ENCODE measurements at regions not wholly inside any gene's neighbourhood (a gene's known extent, or its start where the extent isn't known, plus 50 kb on each side); places are given as distances from the start of the nearest gene placed in this dataset.

DNA sequence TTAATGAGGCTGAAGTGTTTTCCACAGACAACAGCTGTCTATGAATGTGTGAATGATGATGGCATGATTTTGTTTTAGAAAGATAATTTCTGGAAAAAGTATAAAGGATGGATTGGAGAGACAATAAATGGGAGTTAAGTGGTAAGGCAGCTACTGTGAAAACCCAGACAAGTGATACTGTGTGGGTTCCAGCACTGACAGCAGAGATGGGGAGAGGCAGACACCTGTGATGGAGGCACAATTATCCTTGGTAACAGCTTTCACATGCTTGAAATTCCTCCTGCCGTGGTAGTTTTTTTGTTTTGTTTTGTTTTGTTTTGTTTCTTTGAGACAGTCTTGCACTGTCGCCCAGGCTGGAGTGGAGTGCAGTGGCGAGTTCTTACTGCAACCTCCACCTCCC is 189.3 kb downstream of the DEPDC1B start:
- Mint-ChIP-seq H3K27ac (no peak overlapping the region), H3K4me1 (ENCODE audit: low read depth) (no peaks in the 10 kb centered on the region), H3K27me3 (ENCODE audit: low read depth) (no peaks in the 10 kb centered on the region), H3K9me3 (no peaks in the 10 kb centered on the region), H3K36me3 (ENCODE audit: low read depth) (no peaks in the 10 kb centered on the region), H3K4me3 (no peak overlapping the region)
- DNase-seq = no peak
- intact Hi-C loops (cut with micrococcal nuclease) = no loop called here
- CTCF ChIA-PET = interaction anchor here (0.9 kb wide), 1 partner anchor 700 kb away, joined by 3 read pairs; no protein-coding TSS in a partner anchor

DNA sequence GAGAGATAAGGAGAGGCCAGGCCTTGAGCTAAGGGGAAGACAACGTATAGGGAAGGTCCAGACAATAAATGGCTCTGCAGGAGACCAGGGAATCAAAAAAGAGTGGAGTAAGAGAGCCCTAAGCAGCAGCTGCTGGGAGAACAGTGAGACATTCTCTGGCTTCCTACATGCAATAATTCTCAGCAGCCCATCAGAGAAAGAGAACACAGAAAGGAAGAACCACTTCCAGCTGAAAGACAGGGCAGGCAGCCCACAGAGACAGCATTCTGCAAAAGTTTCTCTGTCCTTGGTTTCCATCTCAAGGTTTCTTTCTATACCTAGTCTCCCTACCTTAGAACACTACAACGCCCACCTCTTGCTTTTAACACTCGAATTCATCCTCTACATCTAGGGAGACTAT is 189.9 kb downstream of the DEPDC1B start:
- CTCF ChIA-PET = interaction anchor here (0.9 kb wide), 1 partner anchor 700 kb away, joined by 3 read pairs; no protein-coding TSS in a partner anchor
- intact Hi-C loops (cut with micrococcal nuclease) = no loop called here
- no peaks in the 10 kb centered on the region for H3K4me1 Mint-ChIP-seq (ENCODE audit: low read depth)

DNA sequence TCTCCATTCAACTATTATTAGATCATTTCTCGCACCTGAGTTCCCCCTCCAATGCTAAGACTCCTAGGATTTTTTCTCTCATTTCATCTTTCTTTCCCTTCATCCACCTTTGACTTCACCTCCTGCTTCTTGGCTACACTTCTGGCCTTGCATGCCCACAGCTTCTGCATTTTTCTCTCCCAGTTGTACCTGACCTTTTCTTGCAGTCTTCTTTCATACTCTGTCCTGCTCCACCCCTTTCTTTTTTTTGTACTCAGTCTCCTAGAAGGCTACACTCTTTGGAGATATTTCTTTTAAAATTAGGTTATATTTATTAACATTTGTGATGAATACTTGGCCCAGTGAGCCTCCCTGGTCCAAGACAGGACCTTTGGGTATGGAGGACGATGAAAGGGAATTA is 190.4 kb downstream of the DEPDC1B start:
- no peaks in the 10 kb centered on the region for H3K4me1 Mint-ChIP-seq (ENCODE audit: low read depth)
- intact Hi-C loops (cut with micrococcal nuclease) = no loop called here
- DNase-seq = no peak
- H3K9me3 Mint-ChIP-seq = no peaks in the 10 kb centered on the region
- CTCF ChIA-PET = no interaction called here
- no peaks in the 10 kb centered on the region for H3K27me3 Mint-ChIP-seq (ENCODE audit: low read depth)
- H3K36me3 Mint-ChIP-seq (ENCODE audit: low read depth) = no peaks in the 10 kb centered on the region
- no peak overlapping the region for H3K27ac Mint-ChIP-seq
- no peak overlapping the region for H3K4me3 Mint-ChIP-seq

More for the DNA sequence above, 189.9 kb downstream of the DEPDC1B start:
- DNase-seq = no peak
- no peaks in the 10 kb centered on the region for H3K9me3 Mint-ChIP-seq
- no peaks in the 10 kb centered on the region for H3K36me3 Mint-ChIP-seq (ENCODE audit: low read depth)
- no peak overlapping the region for H3K4me3 Mint-ChIP-seq
- H3K27ac Mint-ChIP-seq = no peak overlapping the region
- H3K27me3 Mint-ChIP-seq (ENCODE audit: low read depth) = no peaks in the 10 kb centered on the region

DNA sequence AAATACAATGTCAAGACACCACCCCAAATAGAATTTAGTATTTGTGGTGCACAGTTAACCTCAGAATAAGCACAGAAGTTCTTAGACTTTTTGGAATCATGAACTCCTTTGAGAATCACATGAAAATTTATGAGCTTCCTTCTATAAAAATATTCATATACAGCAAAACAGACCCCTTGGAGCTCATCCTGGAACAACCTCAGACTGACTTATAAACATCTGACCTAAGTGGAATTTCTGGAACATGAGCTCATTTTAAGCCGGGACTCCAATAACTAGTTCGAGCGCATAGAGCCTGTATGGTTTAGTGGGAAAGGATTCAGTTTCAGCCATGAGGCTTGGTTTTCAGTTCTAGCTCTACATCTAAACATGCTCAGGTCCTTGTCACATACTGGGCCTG is 192.3 kb downstream of the DEPDC1B start:
- Mint-ChIP-seq H3K4me1 (ENCODE audit: low read depth) (no peaks in the 10 kb centered on the region), H3K36me3 (ENCODE audit: low read depth) (no peaks in the 10 kb centered on the region), H3K27ac (no peak overlapping the region), H3K27me3 (ENCODE audit: low read depth) (no peaks in the 10 kb centered on the region), H3K4me3 (no peak overlapping the region), H3K9me3 (no peaks in the 10 kb centered on the region)
- CTCF ChIA-PET = no interaction called here
- intact Hi-C loops (cut with micrococcal nuclease) = no loop called here
- no peak for DNase-seq

DNA sequence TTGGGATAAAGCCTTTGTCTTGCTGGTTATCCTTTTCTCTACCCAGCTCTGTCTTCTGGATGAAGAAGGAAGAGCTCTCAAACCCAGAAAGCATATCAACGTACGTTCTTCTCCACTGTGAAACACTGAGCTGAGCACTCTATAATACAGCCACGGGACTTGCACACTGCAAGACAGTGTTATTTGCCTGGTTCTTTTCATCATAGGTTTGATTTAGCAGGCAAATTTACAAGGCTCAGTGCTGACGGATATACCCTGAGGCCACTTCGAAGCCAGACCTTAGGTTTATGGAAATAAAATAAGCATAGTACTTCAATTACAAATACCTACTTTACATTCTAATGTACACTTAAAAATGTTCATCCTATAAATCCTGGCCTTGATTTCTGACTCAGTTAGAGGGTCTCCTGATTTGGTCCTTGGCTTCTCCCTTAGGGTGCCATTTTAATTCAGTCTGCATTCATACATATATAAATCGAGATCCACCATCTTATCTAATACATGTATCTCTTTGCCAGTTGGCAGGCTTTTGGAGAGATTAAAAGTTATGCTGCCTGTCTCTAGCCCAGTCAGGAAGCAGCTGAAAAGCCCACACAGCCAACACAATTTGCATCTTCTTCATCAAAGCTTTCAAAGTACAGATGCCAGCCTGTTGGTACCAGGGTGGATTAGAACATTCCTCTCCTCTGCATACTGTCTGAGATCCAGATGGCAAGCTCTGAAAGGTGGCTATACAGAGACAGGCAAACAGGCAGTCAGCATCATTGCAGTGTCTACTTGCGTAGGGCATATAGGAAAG is 194.4 kb downstream of the DEPDC1B start:
- Mint-ChIP-seq H3K27me3 (ENCODE audit: low read depth) (no peaks in the 10 kb centered on the region), H3K36me3 (ENCODE audit: low read depth) (no peaks in the 10 kb centered on the region), H3K4me3 (no peak overlapping the region), H3K9me3 (no peaks in the 10 kb centered on the region), H3K27ac (no peak overlapping the region), H3K4me1 (ENCODE audit: low read depth) (no peaks in the 10 kb centered on the region)
- DNase-seq = no peak
- intact Hi-C loops (cut with micrococcal nuclease) = no loop called here
- CTCF ChIA-PET = no interaction called here

DNA sequence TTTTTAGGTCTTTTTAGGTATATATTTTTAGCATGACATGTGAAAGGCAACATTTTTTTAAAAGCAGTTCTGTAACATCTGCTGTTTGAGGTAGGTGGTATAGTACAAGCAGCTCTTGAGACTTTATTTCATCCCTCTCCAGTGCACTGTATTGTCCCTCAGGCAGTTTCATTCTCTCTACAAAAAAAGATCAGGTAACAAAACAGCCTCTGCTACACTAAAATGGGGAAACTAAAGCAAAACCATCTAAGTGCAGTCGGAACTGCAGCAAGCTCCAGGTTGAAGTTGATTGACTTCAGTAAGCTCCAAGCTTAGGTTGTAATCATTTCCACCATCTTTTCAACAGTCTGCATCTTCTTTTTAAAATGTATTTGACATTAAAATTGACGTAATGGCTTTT is 195.6 kb downstream of the DEPDC1B start:
- no peaks in the 10 kb centered on the region for H3K9me3 Mint-ChIP-seq
- CTCF ChIA-PET = no interaction called here
- no peak for DNase-seq
- no peaks in the 10 kb centered on the region for H3K27me3 Mint-ChIP-seq (ENCODE audit: low read depth)
- no peak overlapping the region for H3K4me3 Mint-ChIP-seq
- intact Hi-C loops (cut with micrococcal nuclease) = no loop called here
- H3K4me1 Mint-ChIP-seq (ENCODE audit: low read depth) = no peaks in the 10 kb centered on the region
- H3K36me3 Mint-ChIP-seq (ENCODE audit: low read depth) = no peaks in the 10 kb centered on the region
- no peak overlapping the region for H3K27ac Mint-ChIP-seq

DNA sequence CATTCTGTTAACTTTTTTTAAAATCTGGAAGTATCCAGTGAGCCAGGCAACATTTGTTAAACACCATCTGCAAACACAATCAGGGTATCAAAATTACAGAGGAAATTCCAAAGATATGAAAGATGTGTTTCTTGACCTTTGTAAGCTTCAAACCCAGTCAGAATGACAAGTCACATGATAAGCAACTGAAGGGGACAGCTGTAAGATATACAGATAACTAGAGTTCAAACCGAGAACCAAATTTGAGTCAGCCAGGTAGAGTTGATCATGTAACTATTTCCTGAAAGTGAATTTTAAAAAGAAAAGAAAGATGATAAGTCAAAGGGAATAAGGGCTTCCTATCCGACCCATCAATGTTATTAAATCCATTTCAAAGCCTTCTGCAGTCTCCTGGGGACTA is 196.2 kb downstream of the DEPDC1B start:
- intact Hi-C loops (cut with micrococcal nuclease) = no loop called here
- H3K36me3 Mint-ChIP-seq (ENCODE audit: low read depth) = no peaks in the 10 kb centered on the region
- DNase-seq = no peak
- no peak overlapping the region for H3K4me3 Mint-ChIP-seq
- no peaks in the 10 kb centered on the region for H3K27me3 Mint-ChIP-seq (ENCODE audit: low read depth)
- H3K4me1 Mint-ChIP-seq (ENCODE audit: low read depth) = no peaks in the 10 kb centered on the region
- CTCF ChIA-PET = interaction anchor here (0.7 kb wide), 1 partner anchor 1096 kb away, joined by 3 read pairs; no protein-coding TSS in a partner anchor
- no peak overlapping the region for H3K27ac Mint-ChIP-seq
- H3K9me3 Mint-ChIP-seq = no peaks in the 10 kb centered on the region

DNA sequence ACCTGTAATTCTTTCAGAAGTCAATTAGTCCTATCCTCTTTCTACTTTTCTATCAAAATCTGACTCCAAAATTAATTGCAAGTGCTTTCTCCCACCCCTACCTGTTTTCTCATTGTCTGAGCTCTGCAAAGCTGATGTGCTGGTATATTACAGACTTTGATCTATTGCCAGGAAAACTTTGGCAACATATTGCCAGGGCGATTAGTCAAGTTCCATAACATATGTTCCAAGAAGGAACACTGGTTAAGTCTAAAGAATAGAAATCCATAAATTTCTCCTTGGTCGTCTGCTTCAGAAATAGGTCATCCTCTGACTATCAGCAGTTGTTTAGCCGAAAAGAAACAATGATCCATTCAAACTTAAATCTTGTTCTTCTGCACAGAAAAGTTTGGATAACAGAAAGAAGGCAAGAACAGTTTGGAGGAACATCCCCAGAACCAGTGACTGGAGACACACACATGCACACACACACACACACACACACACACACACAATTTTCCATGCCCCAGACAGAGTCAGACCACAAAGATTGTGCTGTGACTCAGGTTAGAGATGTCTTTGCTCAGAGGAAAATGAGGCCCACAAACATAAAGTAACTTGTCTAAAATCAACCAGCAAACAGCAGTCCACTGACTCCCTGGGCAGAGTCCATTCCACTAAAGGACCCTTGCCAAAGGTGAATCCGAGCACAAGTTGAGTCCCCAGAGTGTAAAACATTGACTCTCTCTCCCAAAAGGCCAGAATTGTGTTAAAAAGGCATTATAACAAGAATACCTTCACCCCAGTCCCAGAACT is 202.1 kb downstream of the DEPDC1B start:
- Mint-ChIP-seq H3K9me3 (no peaks in the 10 kb centered on the region), H3K36me3 (ENCODE audit: low read depth) (no peaks in the 10 kb centered on the region), H3K4me1 (ENCODE audit: low read depth) (no peaks in the 10 kb centered on the region), H3K27me3 (ENCODE audit: low read depth) (no peaks in the 10 kb centered on the region), H3K4me3 (no peak overlapping the region), H3K27ac (no peak overlapping the region)
- no peak for DNase-seq
- intact Hi-C loops (cut with micrococcal nuclease) = no loop called here
- CTCF ChIA-PET = no interaction called here

DNA sequence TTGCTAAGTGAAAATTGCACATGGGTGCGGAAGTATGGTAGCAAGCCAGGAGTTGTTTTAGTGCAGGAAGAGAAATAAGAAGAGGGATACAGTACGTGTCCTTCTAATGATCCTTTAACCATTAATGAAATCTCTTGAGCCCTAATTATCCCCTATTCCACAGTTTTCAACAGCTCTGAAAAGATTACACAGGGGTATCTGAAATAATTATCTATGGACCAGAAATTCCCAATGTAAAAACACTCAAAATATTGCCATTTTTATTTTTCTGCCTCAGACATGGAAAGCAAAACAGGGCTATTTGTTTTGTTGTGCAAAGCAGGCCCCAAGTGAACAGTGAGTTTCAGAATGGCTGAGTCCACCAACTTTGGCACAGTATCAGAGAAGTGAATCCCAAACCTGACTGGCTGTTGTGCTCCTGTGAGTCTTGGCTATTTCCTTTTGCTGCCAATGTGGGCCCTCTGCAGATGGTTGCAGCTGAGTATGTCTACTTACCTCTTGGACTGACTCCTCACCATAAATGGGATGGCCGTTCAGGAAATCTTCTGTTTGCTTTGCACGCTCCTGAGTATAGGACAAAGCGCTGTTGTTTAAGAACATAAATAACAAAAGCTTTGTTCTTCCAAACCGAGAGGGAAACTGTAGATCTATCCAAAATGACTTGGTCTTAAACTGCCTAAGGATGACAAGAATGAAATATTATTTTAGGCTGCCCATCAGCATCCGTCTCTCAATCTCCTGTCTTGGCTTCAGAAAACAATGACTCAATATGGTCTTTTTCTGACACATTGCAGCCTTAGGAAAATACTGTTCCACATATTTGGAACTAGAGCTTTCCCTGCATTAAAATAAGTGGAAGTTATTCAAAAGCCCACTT is 204.1 kb downstream of the DEPDC1B start:
- no peaks in the 10 kb centered on the region for H3K9me3 Mint-ChIP-seq

DNA sequence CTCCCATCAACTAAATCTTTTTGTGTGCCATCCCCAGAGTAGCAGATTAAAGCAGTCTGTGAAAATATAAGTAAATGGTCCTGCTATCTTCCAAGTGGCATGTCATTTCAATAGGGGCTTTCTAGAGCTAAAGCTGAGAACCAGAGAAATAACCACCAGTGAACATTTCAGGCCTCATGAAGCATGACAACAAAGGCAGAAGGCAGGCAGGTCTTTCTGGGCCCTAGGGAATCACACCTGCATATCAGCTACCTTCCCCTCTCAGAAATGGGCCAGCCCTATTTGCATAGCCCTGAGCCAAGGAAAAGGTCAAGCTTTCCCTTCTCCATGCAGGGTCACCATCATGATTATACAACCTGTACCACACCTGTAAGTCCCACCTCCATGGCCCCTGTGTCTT is 205.3 kb downstream of the DEPDC1B start:
- CTCF ChIA-PET = no interaction called here
- no peak overlapping the region for H3K4me3 Mint-ChIP-seq
- H3K36me3 Mint-ChIP-seq (ENCODE audit: low read depth) = no peaks in the 10 kb centered on the region
- no peaks in the 10 kb centered on the region for H3K4me1 Mint-ChIP-seq (ENCODE audit: low read depth)
- no peak overlapping the region for H3K27ac Mint-ChIP-seq
- intact Hi-C loops (cut with micrococcal nuclease) = no loop called here
- no peaks in the 10 kb centered on the region for H3K27me3 Mint-ChIP-seq (ENCODE audit: low read depth)
- no peaks in the 10 kb centered on the region for H3K9me3 Mint-ChIP-seq
- DNase-seq = no peak

More for the DNA sequence above, 204.1 kb downstream of the DEPDC1B start:
- Mint-ChIP-seq H3K27ac (no peak overlapping the region), H3K4me1 (ENCODE audit: low read depth) (no peaks in the 10 kb centered on the region), H3K27me3 (ENCODE audit: low read depth) (no peaks in the 10 kb centered on the region), H3K4me3 (no peak overlapping the region), H3K36me3 (ENCODE audit: low read depth) (no peaks in the 10 kb centered on the region)
- intact Hi-C loops (cut with micrococcal nuclease) = no loop called here
- DNase-seq = no peak
- CTCF ChIA-PET = interaction anchor here (0.7 kb wide), 1 partner anchor 685 kb away, joined by 3 read pairs; no protein-coding TSS in a partner anchor

DNA sequence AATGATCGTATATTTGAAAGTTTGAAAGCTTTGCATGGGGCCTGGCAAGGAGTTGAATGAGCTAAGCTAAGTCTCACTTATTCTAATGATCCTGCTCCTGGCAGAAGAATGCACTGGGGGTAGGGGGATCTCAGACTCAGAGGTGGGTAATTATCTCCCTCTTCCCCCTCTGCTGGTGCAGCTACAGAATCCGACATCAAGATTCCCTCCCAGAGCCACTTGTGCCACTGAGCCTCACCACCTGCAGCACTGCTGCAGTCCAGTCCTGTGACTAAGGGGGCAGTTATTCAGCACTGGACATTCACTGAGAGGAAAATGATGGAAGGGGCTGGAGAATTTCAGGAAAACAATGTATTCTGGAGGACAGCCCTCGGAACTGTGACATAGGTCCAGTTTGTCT is 205.8 kb downstream of the DEPDC1B start:
- H3K4me1 Mint-ChIP-seq (ENCODE audit: low read depth) = no peaks in the 10 kb centered on the region
- no peak overlapping the region for H3K27ac Mint-ChIP-seq
- intact Hi-C loops (cut with micrococcal nuclease) = no loop called here
- H3K27me3 Mint-ChIP-seq (ENCODE audit: low read depth) = no peaks in the 10 kb centered on the region
- CTCF ChIA-PET = no interaction called here
- H3K4me3 Mint-ChIP-seq = no peak overlapping the region
- no peak for DNase-seq
- H3K9me3 Mint-ChIP-seq = no peaks in the 10 kb centered on the region
- H3K36me3 Mint-ChIP-seq (ENCODE audit: low read depth) = no peaks in the 10 kb centered on the region

DNA sequence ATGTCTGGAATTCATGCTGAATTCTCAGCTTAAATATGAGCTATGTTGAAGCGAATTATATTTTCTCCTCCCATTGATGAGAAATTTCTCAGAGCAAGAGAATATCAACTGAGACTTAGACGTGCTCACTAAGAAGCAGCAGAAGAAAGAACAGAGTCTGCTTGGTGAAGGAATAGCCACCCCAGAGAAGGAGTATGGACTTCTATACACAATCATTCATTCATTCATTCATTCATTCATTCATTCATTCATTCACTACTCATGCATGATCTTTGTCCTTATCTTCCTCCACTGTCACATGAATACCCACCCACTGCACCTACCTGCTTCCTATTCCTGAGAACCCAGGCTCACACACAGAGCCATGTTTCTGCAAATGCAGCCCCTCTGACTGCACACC is 206.6 kb downstream of the DEPDC1B start:
- Mint-ChIP-seq H3K36me3 (ENCODE audit: low read depth) (no peaks in the 10 kb centered on the region), H3K4me1 (ENCODE audit: low read depth) (no peaks in the 10 kb centered on the region), H3K4me3 (no peak overlapping the region), H3K9me3 (no peaks in the 10 kb centered on the region), H3K27me3 (ENCODE audit: low read depth) (no peaks in the 10 kb centered on the region), H3K27ac (no peak overlapping the region)
- CTCF ChIA-PET = no interaction called here
- intact Hi-C loops (cut with micrococcal nuclease) = no loop called here
- no peak for DNase-seq
